ENCODE measurements at regions not wholly inside any gene's neighbourhood (a gene's known extent, or its start where the extent isn't known, plus 50 kb on each side); places are given as distances from the start of the nearest gene placed in this dataset.
A peak's percentile ranks its signal among the peaks of the same experiment; 100 is the strongest.

DNA sequence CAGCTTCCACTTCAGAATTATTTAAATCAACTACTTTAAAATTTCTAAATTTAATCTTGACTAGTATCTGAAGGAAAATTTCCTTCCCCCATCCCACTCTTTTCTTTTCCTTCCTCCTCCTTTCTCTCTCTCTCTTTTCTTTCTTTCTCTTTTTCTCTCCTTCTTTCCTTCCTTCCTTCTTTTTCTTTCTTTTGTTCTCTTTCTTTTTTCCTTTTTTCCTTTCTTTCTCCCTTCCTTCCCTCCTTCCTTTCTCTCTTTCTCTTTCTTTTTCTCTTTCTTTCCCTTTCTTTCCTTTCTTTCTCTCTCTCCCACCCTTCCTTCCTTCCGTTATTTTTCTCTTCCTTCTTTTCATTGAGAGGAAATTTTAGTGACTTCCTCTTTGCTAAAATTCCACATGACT is 132.0 kb upstream of the CDH19 start:
- DNase-seq (ENCODE audit: low spot score) = no peak
- no peak overlapping the region for H3K27ac ChIP-seq
- TF ChIP-seq, protein P1, sequence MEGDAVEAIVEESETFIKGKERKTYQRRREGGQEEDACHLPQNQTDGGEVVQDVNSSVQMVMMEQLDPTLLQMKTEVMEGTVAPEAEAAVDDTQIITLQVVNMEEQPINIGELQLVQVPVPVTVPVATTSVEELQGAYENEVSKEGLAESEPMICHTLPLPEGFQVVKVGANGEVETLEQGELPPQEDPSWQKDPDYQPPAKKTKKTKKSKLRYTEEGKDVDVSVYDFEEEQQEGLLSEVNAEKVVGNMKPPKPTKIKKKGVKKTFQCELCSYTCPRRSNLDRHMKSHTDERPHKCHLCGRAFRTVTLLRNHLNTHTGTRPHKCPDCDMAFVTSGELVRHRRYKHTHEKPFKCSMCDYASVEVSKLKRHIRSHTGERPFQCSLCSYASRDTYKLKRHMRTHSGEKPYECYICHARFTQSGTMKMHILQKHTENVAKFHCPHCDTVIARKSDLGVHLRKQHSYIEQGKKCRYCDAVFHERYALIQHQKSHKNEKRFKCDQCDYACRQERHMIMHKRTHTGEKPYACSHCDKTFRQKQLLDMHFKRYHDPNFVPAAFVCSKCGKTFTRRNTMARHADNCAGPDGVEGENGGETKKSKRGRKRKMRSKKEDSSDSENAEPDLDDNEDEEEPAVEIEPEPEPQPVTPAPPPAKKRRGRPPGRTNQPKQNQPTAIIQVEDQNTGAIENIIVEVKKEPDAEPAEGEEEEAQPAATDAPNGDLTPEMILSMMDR (IDR thresholded peaks at IDR 0.05) = no peak

DNA sequence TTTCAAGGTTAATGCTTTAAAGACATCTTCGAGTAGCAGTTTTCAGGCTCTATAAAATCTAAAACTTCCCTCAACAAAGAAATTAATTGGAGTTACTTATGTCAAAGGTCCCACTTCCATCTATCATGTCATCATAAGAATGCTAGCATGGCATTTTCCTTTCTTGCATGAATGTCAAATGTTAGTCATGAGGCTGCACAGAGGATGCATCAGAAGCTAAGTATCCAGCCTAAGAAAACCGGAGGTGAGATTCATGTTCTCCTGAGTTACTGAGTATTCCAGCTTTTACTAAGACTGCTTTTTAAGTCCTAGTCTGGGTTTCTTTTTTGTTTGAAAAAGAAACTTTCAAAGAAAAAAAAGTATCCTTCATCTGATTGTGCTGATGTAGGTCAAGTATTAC is 130.6 kb upstream of the CDH19 start:
- TF ChIP-seq, protein P1 (IDR thresholded peaks at IDR 0.05) = no peak
- Histone ChIP-seq H3K4me3 (no peak overlapping the region), H3K27ac (no peak overlapping the region), H3K27me3 (no peaks in the 10 kb centered on the region), H3K36me3 (no peaks in the 10 kb centered on the region), H3K9me3 (no peaks in the 10 kb centered on the region), H3K4me1 (no peaks in the 10 kb centered on the region)
- no peak for DNase-seq (ENCODE audit: low spot score)

More for the DNA sequence above, 132.0 kb upstream of the CDH19 start:
- Histone ChIP-seq H3K36me3 (no peaks in the 10 kb centered on the region), H3K4me3 (no peak overlapping the region), H3K4me1 (no peaks in the 10 kb centered on the region), H3K27me3 (no peaks in the 10 kb centered on the region), H3K9me3 (no peaks in the 10 kb centered on the region)

DNA sequence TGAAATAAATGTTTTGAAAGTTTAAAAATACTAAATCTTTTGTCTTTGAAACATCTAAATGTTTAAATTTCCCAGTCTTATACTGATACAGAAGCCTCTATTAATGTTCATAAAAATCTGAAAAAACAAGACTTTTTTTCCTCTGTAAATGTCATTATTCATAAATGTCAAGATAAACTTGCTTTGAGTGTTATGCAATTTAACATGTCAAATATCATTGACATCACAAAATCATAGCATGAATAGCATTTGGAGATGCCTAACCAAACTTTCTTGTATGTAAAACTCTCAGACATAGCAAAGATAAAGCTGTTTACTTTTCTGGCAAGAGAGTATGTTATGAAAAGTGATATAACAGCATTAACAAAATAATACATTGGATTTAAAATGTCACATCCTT is 128.0 kb upstream of the CDH19 start:
- Histone ChIP-seq H3K27me3 (no peaks in the 10 kb centered on the region), H3K4me3 (no peak overlapping the region), H3K36me3 (no peaks in the 10 kb centered on the region), H3K9me3 (no peaks in the 10 kb centered on the region), H3K4me1 (no peaks in the 10 kb centered on the region), H3K27ac (no peak overlapping the region)
- no peak for DNase-seq (ENCODE audit: low spot score)
- TF ChIP-seq, protein P1 (IDR thresholded peaks at IDR 0.05) = no peak

DNA sequence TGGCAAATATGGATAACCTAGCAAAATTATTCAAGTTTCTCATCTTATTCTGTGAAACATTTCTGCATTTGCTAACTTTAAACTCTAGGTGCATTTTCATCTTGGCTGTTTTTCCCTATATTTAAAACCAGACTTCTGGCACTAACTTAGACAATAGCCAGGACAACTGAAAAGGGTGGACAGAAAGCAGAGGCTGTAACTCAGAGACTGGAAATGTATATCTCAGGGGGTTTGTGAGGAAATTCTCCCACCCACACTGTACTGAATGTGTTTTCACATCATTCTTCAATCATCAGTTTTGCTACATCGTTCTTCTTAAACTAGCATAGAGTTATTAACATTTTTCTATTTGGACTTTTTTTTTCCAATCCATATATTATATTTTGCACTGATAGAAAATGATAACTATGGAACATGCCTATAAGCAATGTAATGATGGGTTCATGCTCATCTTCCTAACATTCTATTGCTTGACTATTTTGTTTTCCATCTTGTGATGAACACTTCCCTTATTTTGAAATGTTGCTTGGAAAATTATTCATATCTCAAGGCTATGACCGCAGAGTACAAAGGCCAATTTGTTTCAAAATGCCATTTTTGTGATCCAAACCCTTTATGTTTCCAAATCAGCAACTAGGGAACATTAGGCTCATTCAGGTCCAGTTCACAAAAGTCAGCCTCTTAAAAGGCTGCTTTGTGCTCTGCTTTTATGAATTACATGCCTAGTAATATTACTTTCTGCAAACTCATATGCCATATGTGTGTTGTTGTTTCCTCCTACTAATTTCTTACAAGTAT is 125.8 kb upstream of the CDH19 start:
- Histone ChIP-seq H3K27ac (peak overlapping the region; percentile 57 to 70), H3K4me1 (no peaks in the 10 kb centered on the region), H3K9me3 (no peaks in the 10 kb centered on the region), H3K4me3 (no peak overlapping the region), H3K27me3 (no peaks in the 10 kb centered on the region), H3K36me3 (no peaks in the 10 kb centered on the region)
- DNase-seq (ENCODE audit: low spot score) = no peak
- TF ChIP-seq, protein P1 (IDR thresholded peaks at IDR 0.05) = no peak

DNA sequence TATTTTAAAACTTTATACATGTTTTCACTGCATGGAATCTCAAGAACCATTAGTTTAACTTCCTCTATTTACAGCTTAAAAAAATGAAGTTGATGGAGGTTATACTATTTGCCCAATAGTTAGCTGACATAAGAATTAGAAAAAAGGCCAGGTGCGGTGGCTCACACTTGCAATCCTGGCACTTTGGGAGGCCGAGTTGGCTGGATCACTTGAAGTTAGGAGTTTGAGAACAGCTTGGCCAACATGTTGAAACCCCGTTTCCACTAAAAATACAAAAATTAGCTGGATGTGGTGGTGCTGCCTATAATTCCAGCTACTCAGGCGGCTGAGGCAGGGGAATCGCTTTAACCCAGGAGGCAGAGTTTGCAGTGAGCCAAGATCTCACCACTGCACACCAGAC is 125.1 kb upstream of the CDH19 start:
- Histone ChIP-seq H3K9me3 (no peaks in the 10 kb centered on the region), H3K27me3 (no peaks in the 10 kb centered on the region), H3K4me1 (no peaks in the 10 kb centered on the region), H3K36me3 (no peaks in the 10 kb centered on the region), H3K27ac (peak overlapping the region; percentile 57 to 70), H3K4me3 (no peak overlapping the region)
- no peak for DNase-seq (ENCODE audit: low spot score)
- TF ChIP-seq, protein P1 (IDR thresholded peaks at IDR 0.05) = no peak

DNA sequence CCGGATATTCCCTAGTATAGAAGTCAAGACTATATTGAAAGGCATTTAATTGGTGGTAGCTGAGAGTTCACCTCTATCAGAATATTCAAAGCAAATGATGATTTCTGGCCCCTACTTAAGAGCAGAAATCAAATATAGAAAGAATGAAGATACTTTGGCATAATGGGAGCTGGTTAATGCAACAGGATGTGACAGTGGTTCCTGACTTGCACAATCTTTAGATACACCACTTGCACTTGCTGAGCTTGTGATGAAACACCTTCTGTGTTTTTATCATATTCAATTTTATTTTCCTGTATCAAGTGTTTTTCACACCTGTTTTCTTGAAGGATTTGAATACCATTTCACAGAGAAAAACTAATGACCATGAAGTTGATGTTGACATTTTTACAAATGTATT is 124.1 kb upstream of the CDH19 start:
- DNase-seq (ENCODE audit: low spot score) = no peak
- TF ChIP-seq, protein P1 (IDR thresholded peaks at IDR 0.05) = no peak
- Histone ChIP-seq H3K9me3 (no peaks in the 10 kb centered on the region), H3K27me3 (no peaks in the 10 kb centered on the region), H3K27ac (no peak overlapping the region), H3K4me1 (no peaks in the 10 kb centered on the region), H3K36me3 (no peaks in the 10 kb centered on the region), H3K4me3 (no peak overlapping the region)

Measured in right atrium auricular region (tissue), 2 donors.